A204.1 (cell line): ENCODE measurements at regions not wholly inside any gene's neighbourhood (a gene's known extent, or its start where the extent isn't known, plus 50 kb on each side); places are given as distances from the start of the nearest gene placed in this dataset.
"Not testable (repeated sequence)": the region's sequence is repeated elsewhere in the genome, so short reads cannot be mapped to it uniquely, and the experiment has no call there.

Source experiments
- FAIRE-seq: peaks from 2 replicates; lab custom pipeline; 2012; peaks lifted over from hg19 to GRCh38; lab: Jason Lieb, UNC

- FAIRE-seq, result no peak
Observed at GRCh38 chr2:144796936-144797335, 277.0 kb upstream of the ZEB2 start.

GRCh38 chr2:144796164-144796563, 276.2 kb upstream of the ZEB2 start:
- no peak for FAIRE-seq

DNA sequence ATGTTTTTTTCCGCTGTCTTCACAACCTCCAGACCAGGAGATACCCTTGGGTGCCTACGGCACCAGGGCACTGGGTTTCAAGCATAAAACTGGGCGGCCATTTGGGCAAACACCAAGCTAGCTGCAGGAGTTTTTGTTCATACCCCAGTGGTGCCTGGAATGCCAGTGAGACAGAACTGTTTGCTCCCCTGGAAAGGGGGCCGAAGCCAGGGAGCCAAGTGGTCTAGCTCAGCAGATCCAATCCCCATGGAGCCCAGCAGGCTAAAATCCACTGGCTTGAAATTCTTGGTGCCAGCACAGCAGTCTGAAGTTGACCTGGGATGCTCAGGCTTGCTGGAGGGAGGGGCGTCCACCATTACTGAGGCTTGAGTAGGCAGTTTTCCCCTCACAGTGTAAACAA, 265.3 kb upstream of the ZEB2 start:
- no peak for FAIRE-seq

DNA sequence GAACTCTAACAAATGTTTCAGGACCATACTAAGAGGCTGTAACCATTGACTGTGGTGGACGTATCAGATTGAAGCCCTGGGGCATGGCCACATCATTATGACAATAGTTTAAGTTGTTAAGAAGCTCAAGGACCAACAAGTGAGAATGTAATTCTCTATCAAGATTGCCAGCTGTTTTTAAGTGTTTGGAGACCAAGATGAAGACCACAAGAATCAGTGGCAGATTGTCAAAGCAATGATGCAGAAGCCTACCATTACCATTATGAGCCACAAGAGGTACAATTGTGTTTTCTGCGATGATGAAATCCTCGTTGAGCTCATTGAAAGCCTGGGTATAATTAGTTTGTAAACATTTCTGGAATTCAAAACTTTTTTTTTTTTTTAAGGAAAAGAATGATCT, 261.1 kb upstream of the ZEB2 start:
- FAIRE-seq, result no peak

DNA sequence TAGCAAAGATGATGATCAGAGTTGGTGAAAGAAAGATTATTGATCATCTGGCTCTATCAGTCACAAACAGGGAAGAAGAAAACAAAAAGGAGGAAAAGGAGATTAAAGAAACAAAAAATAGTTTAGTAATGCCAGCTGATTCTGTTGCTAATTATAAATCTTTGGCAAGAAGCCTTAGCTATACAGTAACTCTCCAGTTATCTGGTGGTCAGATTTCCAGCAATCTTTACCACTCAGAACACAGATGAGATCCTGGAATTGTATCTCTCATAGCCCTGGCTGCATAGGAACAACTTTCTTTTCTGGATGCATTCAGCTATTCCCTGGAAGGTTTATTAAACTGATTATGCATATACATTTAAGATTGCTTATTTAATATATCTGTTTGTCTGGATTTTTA, 256.8 kb upstream of the ZEB2 start:
- FAIRE-seq, result no peak

- no peak for FAIRE-seq
Observed at GRCh38 chr2:144774809-144775208, 254.9 kb upstream of the ZEB2 start.

DNA sequence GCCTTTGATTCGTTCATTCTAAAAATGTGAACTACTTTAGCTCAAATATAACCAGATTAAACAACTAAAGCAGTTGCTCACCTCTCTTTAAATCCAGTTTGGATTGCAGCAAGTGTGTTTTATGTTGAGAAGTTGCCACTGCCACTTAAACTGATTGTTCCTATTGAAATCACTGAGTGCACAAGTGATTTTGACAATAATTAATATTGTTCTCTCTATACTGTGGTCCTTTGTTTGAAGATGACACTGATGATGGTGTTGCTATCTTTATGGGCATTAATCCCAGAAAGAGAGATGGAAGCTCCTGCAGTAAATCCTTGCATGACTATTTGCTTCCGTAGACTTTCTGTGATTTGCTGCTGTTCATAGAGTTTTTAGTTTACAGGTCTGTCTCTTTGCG, 251.4 kb upstream of the ZEB2 start:
- FAIRE-seq, result no peak

- no peak for FAIRE-seq
Observed at GRCh38 chr2:144770616-144771230, 250.8 kb upstream of the ZEB2 start.

DNA sequence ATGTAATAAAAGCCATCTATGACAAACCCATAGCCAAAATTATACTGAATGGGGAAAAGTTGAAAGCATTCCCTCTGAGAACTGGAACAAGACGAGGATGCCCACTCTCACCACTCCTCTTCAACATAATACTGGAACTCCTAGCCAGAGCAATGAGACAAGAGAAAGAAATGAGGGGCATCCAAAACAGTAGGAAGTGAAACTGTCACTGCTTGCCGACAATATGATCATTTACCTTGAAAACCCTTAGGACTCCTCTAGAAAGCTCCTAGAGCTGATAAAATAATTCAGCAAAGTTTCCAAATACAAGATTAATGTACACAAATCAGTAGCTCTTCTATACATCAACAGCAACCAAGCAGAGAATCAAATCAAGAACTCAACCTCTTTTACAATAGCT, 241.0 kb upstream of the ZEB2 start:
- not testable (repeated sequence) for FAIRE-seq

DNA sequence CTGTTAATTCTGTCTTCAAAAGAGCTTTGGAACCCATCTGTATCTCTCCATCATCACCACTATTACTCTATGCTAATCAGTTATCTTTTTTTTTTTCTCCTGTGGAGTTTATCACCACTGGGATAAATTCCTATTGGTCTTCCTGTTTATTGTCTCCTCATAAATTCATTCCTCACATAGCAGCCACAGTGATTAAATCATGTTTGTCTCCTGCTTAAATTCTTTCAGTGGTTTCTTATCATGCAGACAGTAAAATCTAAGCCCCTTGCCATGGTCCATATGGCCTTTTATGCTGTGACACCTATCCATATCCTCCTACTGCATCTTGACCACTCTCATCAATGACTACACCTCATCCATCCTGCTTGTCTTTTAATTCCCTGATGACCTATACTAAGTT, 239.8 kb upstream of the ZEB2 start:
- FAIRE-seq, result no peak

GRCh38 chr2:144758196-144758595, 238.3 kb upstream of the ZEB2 start:
- FAIRE-seq, result not testable (repeated sequence)

DNA sequence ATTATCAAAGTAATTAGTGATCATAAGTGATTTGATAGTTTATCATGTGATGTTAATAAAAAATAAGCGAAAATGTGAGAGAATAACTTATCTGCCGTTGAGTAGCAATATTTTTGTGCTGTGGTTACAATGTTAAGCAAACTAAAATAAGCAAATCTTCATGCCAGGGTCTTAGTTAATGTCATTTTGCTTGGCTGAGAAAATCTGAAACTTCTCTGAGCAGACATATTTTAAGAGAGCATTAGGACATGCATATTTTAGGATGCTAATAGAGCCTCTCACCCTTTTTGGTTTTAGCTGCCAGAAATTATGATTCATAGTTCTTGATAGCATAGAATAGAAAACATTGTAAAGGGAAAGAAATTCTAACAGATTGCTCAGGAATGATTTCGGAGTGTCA, 233.5 kb upstream of the ZEB2 start:
- FAIRE-seq, result no peak

GRCh38 chr2:144751142-144751905, 231.4 kb upstream of the ZEB2 start:
- peak; percentile 34 for FAIRE-seq

DNA sequence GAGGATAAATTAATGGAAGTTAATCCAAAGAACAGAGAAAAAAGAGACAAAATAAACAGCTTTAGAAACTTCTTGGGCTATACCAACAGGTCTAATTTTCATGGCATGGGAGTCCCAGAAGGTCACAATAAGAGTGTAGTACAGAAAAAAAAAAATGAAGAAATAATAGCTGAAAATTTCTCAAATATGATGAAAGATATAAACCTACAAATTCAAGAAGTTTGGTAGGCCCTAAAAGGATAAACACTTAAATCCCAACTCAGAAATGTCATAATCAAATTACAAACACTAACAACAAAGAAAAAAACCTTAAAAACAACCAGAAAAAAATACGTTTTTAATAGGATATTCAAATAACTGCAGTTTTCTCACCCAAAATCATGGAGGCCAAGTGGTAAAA, 229.3 kb upstream of the ZEB2 start:
- FAIRE-seq, result no peak

GRCh38 chr2:144748443-144748842, 228.5 kb upstream of the ZEB2 start:
- FAIRE-seq, result no peak

- FAIRE-seq, result no peak
Observed at GRCh38 chr2:144747571-144747970, 227.7 kb upstream of the ZEB2 start.

- no peak for FAIRE-seq
Observed at GRCh38 chr2:144745424-144745823, 225.5 kb upstream of the ZEB2 start.

GRCh38 chr2:144738749-144739148, 218.8 kb upstream of the ZEB2 start:
- FAIRE-seq, result no peak

GRCh38 chr2:144730711-144731110, 210.8 kb upstream of the ZEB2 start:
- no peak for FAIRE-seq

DNA sequence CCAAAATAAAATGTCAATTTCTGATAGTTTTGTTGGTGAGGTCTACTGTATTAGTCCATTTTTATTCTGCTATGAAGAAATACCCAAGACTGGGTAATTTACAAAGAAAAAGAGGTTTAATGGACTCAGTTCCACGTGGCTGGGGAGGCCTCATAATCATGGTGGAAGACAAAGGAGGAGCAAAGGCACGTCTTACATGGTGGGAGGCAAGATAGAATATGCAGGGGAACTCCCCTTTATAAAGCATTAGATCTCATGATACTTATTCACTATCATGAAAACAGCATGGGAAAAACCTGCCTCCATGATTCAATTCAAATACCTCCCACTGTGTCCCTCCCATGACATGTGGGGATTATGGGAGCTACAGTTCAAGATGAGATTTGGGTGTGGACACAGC, 204.5 kb upstream of the ZEB2 start:
- not testable (repeated sequence) for FAIRE-seq

DNA sequence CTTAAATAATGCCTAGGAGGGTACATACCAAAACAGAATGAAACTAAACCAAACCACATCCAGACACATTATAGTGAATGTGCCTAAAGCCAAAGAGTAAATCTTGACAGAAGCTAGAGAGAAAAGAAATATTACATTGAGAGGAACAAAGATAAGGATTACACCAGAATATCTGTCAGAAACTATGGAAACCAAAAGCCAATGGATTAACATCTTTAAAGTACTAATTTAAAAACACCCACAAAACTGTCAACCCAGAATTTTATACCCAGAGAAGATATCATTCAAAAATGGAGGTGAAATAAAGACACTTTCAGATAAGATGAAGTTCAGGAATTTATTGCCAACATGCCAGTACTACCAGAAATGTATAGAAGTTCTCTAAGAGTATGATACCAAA, 198.5 kb upstream of the ZEB2 start:
- no peak for FAIRE-seq

- no peak for FAIRE-seq
Observed at GRCh38 chr2:144715992-144716391, 196.1 kb upstream of the ZEB2 start.

- no peak for FAIRE-seq
Observed at GRCh38 chr2:144713410-144713809, 193.5 kb upstream of the ZEB2 start.

DNA sequence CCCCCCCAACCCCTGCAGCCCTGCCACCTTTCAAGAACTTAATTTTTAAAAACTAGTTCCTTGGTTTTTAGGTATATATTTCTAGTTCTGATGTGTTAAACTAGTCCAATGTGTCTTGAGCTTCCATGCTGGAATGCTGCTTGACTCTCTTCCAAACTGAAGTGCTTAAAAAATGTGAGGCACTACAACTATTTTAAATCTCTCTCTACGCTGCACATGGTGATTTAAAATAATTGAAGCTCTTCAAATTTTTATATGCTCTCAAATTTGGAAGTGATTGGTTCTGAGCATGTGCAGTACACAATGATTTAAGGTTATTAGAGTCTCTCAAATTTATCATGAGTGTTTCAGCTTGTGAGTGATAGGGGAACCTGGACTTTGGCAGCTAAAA, 192.6 kb upstream of the ZEB2 start:
- FAIRE-seq, result no peak
